ENCODE measurements at regions not wholly inside any gene's neighbourhood (a gene's known extent, or its start where the extent isn't known, plus 50 kb on each side); places are given as distances from the start of the nearest gene placed in this dataset.

DNA sequence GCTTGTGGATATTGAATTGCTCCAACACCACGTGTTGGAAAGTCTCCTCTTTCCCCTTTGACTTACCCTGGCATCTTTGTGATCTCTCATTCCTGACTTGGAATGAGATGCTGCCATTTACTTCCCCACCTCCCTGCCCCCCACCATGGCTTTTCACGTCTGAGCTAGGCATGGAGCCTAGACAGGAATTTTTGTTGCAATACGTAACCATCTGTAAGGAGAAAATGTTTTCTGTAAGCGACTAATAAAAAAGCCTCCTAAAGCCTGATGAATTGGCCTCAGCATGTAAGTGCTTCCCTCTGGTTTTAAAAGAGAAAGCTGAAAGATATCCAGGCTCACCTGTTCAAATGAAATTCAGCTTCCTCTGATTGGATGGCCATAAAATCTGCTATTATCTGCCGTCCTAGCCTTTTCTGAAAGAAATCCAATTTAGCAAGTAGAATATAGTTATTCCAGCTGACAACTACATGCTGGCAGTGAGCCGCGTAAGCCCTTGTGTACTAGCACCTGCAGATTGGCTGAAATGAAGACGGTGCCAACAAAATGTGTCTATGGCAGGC, 200.1 kb downstream of the NSG2 start:
- TF ChIP-seq CTCF (IDR thresholded peaks at IDR 0.05; ENCODE audit: unreplicated experiment), result no peak
- no peaks in the 10 kb centered on the region for H3K36me3 Mint-ChIP-seq (ENCODE audit: low read depth, unreplicated experiment)
- no peak overlapping the region for H3K4me3 Mint-ChIP-seq (ENCODE audit: unreplicated experiment)
- H3K27ac Mint-ChIP-seq (ENCODE audit: unreplicated experiment), result no peak overlapping the region
- no peak for DNase-seq (ENCODE audit: low spot score)
- no peaks in the 10 kb centered on the region for H3K27me3 Mint-ChIP-seq (ENCODE audit: unreplicated experiment)
- H3K9me3 Mint-ChIP-seq (ENCODE audit: unreplicated experiment), result no peaks in the 10 kb centered on the region
- no peaks in the 10 kb centered on the region for H3K4me1 Mint-ChIP-seq (ENCODE audit: unreplicated experiment)

- Mint-ChIP-seq H3K27me3 (ENCODE audit: unreplicated experiment) (no peaks in the 10 kb centered on the region), H3K36me3 (ENCODE audit: low read depth, unreplicated experiment) (no peaks in the 10 kb centered on the region), H3K4me1 (ENCODE audit: unreplicated experiment) (no peaks in the 10 kb centered on the region), H3K4me3 (ENCODE audit: unreplicated experiment) (no peak overlapping the region), H3K9me3 (ENCODE audit: unreplicated experiment) (no peaks in the 10 kb centered on the region), H3K27ac (ENCODE audit: unreplicated experiment) (no peak overlapping the region)
- TF ChIP-seq CTCF (IDR thresholded peaks at IDR 0.05; ENCODE audit: unreplicated experiment), result no peak
- no peak for DNase-seq (ENCODE audit: low spot score)
Observed at GRCh38 chr5:174246743-174247142, 201.2 kb downstream of the NSG2 start.

DNA sequence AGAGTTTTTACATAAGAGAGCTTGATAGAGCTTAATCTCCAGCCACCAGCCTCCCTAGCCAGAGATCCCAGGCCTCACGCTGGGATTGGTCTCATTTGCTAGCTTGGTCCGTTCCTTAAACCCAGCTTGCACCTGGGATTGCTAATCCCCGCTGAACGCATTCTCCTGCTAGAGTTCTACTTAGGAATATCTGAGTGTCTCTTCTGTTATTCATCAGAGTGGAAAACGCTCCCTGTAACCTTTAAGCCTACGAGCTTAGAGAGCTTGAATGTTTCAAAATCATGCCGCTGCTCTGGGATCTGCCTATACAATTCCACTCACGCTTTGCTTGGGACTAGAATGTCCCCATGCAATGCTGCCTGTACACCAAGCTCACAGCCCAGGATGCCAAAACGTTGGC, 201.8 kb downstream of the NSG2 start:
- Mint-ChIP-seq H3K27ac (ENCODE audit: unreplicated experiment) (no peak overlapping the region), H3K4me1 (ENCODE audit: unreplicated experiment) (no peaks in the 10 kb centered on the region), H3K27me3 (ENCODE audit: unreplicated experiment) (no peaks in the 10 kb centered on the region), H3K4me3 (ENCODE audit: unreplicated experiment) (no peak overlapping the region), H3K36me3 (ENCODE audit: low read depth, unreplicated experiment) (no peaks in the 10 kb centered on the region), H3K9me3 (ENCODE audit: unreplicated experiment) (no peaks in the 10 kb centered on the region)
- DNase-seq (ENCODE audit: low spot score), result no peak
- TF ChIP-seq CTCF (IDR thresholded peaks at IDR 0.05; ENCODE audit: unreplicated experiment), result no peak

DNA sequence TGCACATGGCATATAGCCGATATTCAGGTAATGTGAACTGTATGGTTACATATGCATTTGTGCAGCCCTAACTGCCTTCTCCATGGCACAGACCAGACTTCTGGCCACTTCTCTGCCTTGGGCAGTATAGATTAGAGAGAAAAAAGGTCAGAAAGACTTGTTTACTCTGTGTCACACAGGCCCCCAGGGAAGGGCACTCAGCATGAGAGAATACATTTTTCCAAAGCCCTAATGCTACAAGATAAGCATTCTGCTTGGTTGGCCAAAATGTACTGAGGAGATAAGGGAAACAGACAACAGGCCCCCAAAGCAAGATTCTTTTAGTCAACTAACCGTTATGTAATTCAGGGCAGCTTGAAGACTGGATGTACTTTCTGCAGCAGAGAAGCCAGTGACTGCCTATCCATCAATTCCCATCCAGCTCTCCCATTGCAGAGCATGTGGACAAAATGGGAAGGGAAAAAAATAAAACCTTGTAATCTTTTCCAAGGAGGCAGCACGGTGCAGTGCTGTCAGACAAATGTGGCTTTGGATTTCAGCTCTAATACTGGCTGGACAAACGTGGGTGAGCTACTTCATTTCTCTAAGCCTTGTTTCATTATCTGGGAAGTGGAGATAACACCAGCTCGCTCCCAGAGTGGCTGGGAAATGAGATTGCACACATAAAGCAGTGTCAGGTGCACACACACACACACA, 205.9 kb downstream of the NSG2 start:
- no peaks in the 10 kb centered on the region for H3K4me1 Mint-ChIP-seq (ENCODE audit: unreplicated experiment)

More for the DNA sequence above, 205.9 kb downstream of the NSG2 start:
- DNase-seq (ENCODE audit: low spot score), result no peak
- Mint-ChIP-seq H3K36me3 (ENCODE audit: low read depth, unreplicated experiment) (no peaks in the 10 kb centered on the region), H3K27me3 (ENCODE audit: unreplicated experiment) (no peaks in the 10 kb centered on the region), H3K9me3 (ENCODE audit: unreplicated experiment) (no peaks in the 10 kb centered on the region), H3K4me3 (ENCODE audit: unreplicated experiment) (no peak overlapping the region), H3K27ac (ENCODE audit: unreplicated experiment) (no peak overlapping the region)
- TF ChIP-seq CTCF (IDR thresholded peaks at IDR 0.05; ENCODE audit: unreplicated experiment), result no peak
